Neural progenitor cell (in vitro differentiated cells): ENCODE measurements at regions not wholly inside any gene's neighbourhood (a gene's known extent, or its start where the extent isn't known, plus 50 kb on each side); places are given as distances from the start of the nearest gene placed in this dataset.
A peak's percentile ranks its signal among the peaks of the same experiment; 100 is the strongest.

Experiments
- DNase-seq: peaks from one replicate; pipeline ENCODE4 v3.0.0-alpha.2; 2016; ENCODE audit warnings: low spot score
- H2AFZ ChIP-seq: fragments of 200-600 bp; sonication (generic); replicated peaks from 2 replicates; pipeline ENCODE4 v1.6.1; 2016; ENCODE audit warnings: antibody characterized with exemption
- H3F3A ChIP-seq: fragments of 200-600 bp; sonication (generic); 2 replicates; pipeline ENCODE4 v1.6.1; 2016; ENCODE audit warnings: antibody characterized with exemption, low read depth
- H3K27ac ChIP-seq: fragments of 200-600 bp; sonication (generic); 2 replicates; pipeline ENCODE4 v1.5.1; 2016; ENCODE audit warnings: mild to moderate bottlenecking
- H3K27me3 ChIP-seq: fragments of 200-600 bp; sonication (generic); 2 replicates; pipeline ENCODE4 v1.6.1; 2016; ENCODE audit warnings: mild to moderate bottlenecking, moderate library complexity
- H3K36me3 ChIP-seq: fragments of 200-600 bp; sonication (generic); 2 replicates; pipeline ENCODE4 v1.5.1; 2016
- H3K4me1 ChIP-seq: fragments of 200-600 bp; sonication (generic); 2 replicates; pipeline ENCODE4 v1.6.1; 2016; ENCODE audit warnings: mixed run types
- H3K4me2 ChIP-seq: fragments of 200-600 bp; sonication (generic); 2 replicates; pipeline ENCODE4 v1.6.1; 2016
- H3K4me3 ChIP-seq: fragments of 200-600 bp; sonication (generic); 2 replicates; pipeline ENCODE4 v1.5.1; 2016
- H3K79me2 ChIP-seq: fragments of 200-600 bp; sonication (generic); 2 replicates; pipeline ENCODE4 v1.6.1; 2016; ENCODE audit warnings: low read depth
- H3K9ac ChIP-seq: fragments of 200-600 bp; sonication (generic); 2 replicates; pipeline ENCODE4 v1.6.1; 2016
- H3K9me3 ChIP-seq: fragments of 200-600 bp; sonication (generic); 2 replicates; pipeline ENCODE4 v1.5.1; 2016; ENCODE audit warnings: low read depth
- H4K20me1 ChIP-seq: fragments of 200-600 bp; sonication (generic); 2 replicates; pipeline ENCODE4 v1.6.1; 2016; ENCODE audit warnings: low read depth
- H3K27ac Mint-ChIP-seq: 3 replicates; pipeline ENCODE4 v1.8.0; 2021; ENCODE audit warnings: mixed read lengths
- H3K27me3 Mint-ChIP-seq: 2 replicates; pipeline ENCODE4 v1.8.0; 2022; ENCODE audit warnings: low read depth, mild to moderate bottlenecking, inconsistent platforms, moderate library complexity, mixed read lengths; ENCODE audit not compliant: insufficient read depth
- H3K36me3 Mint-ChIP-seq: 3 replicates; pipeline ENCODE4 v1.8.0; 2021; ENCODE audit warnings: mixed read lengths
- H3K4me1 Mint-ChIP-seq: 3 replicates; pipeline ENCODE4 v1.8.0; 2021; ENCODE audit warnings: mixed read lengths
- H3K4me3 Mint-ChIP-seq: 3 replicates; pipeline ENCODE4 v1.8.0; 2021; ENCODE audit warnings: mild to moderate bottlenecking, moderate library complexity, mixed read lengths
- H3K9me3 Mint-ChIP-seq: 3 replicates; pipeline ENCODE4 v1.8.0; 2020; ENCODE audit warnings: mixed read lengths
- EZH2 ChIP-seq: fragments of 200-600 bp; sonication (generic); IDR thresholded peaks from 2 replicates; pipeline ENCODE4 v1.6.1; 2017; ENCODE audit warnings: antibody characterized with exemption, mild to moderate bottlenecking, moderate library complexity
- EZH2phosphoT487 ChIP-seq: fragments of 200-600 bp; sonication (generic); IDR thresholded peaks from 2 replicates; pipeline ENCODE4 v1.6.1; 2017; ENCODE audit warnings: antibody characterized with exemption
- TF ChIP-seq, protein P1 (sequence below): fragments of 200-600 bp; sonication (generic); IDR thresholded peaks from 2 replicates; pipeline ENCODE4 v1.5.1; 2017; ENCODE audit warnings: antibody characterized with exemption, mild to moderate bottlenecking

DNA sequence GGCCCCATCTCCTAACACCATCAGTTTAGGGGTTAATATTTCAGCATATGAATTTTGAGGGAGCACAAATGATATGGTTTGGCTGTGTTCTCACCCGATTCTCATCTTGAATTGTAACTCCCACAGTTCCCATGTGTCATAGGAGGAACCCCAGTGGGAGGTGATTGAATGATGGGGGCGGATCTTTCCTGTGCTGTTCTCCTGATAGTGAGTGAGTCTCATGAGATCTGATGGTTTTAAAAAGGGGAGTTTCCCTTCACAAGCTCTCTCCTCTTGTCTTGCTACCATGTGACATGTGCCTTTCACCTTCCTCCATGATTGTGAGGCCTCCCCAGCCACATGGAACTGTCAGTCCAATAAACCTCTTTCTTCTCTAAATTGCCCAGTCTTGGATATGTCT is 73.8 kb upstream of the TJP1 start:
- Mint-ChIP-seq H3K27me3 (no peaks in the 10 kb centered on the region), H3K36me3 (peaks cover 2% of the 10 kb centered on the region), H3K27ac (peak overlapping the region; percentile 5), H3K9me3 (peaks cover 25% of the 10 kb centered on the region), H3K4me1 (peaks cover 3% of the 10 kb centered on the region), H3K4me3 (no peak overlapping the region)
- no peak overlapping the region for H3K4me2 ChIP-seq
- TF ChIP-seq EZH2phosphoT487 (no peak), EZH2 (no peak)
- TF ChIP-seq, protein P1, sequence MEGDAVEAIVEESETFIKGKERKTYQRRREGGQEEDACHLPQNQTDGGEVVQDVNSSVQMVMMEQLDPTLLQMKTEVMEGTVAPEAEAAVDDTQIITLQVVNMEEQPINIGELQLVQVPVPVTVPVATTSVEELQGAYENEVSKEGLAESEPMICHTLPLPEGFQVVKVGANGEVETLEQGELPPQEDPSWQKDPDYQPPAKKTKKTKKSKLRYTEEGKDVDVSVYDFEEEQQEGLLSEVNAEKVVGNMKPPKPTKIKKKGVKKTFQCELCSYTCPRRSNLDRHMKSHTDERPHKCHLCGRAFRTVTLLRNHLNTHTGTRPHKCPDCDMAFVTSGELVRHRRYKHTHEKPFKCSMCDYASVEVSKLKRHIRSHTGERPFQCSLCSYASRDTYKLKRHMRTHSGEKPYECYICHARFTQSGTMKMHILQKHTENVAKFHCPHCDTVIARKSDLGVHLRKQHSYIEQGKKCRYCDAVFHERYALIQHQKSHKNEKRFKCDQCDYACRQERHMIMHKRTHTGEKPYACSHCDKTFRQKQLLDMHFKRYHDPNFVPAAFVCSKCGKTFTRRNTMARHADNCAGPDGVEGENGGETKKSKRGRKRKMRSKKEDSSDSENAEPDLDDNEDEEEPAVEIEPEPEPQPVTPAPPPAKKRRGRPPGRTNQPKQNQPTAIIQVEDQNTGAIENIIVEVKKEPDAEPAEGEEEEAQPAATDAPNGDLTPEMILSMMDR, result no peak
- no peaks in the 10 kb centered on the region for H3K4me1 ChIP-seq
- no peak overlapping the region for H3K27ac ChIP-seq
- no peaks in the 10 kb centered on the region for H3K27me3 ChIP-seq
- H3K36me3 ChIP-seq, result no peaks in the 10 kb centered on the region
- no peak overlapping the region for H2AFZ ChIP-seq
- no peak overlapping the region for H3K4me3 ChIP-seq
- no peaks in the 10 kb centered on the region for H3F3A ChIP-seq
- H4K20me1 ChIP-seq, result no peaks in the 10 kb centered on the region
- H3K9ac ChIP-seq, result no peak overlapping the region
- no peak for DNase-seq
- H3K79me2 ChIP-seq, result no peaks in the 10 kb centered on the region
- H3K9me3 ChIP-seq, result no peaks in the 10 kb centered on the region

DNA sequence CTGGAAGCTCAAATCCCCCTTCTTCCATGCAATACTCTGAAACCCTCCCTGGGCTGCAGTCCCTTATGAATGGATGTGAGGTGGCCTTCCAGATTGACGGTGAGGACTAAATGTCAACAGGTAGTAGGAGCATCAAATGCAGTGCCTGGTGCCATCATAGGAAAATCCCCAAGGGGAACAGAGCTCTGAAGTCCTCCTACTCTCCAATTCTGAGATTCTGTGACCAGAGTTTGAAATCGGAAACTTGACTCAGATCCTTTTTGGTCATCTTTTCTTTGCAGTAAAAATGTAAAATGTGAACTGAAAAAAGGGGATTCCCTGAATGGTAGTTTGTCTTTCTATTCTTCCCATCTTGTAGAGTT is 68.8 kb upstream of the TJP1 start:
- no peak overlapping the region for H3K4me2 ChIP-seq
- no peaks in the 10 kb centered on the region for H3K79me2 ChIP-seq
- no peak overlapping the region for H3K27ac Mint-ChIP-seq
- H3K9ac ChIP-seq, result no peak overlapping the region
- no peaks in the 10 kb centered on the region for H3K27me3 Mint-ChIP-seq
- H2AFZ ChIP-seq, result no peak overlapping the region
- H3K9me3 ChIP-seq, result no peaks in the 10 kb centered on the region
- no peaks in the 10 kb centered on the region for H3K36me3 ChIP-seq
- TF ChIP-seq, protein P1, result no peak
- TF ChIP-seq EZH2phosphoT487 (no peak), EZH2 (no peak)
- H3K4me1 Mint-ChIP-seq, result peaks cover 19% of the 10 kb centered on the region
- H3K4me3 Mint-ChIP-seq, result no peak overlapping the region
- no peaks in the 10 kb centered on the region for H3K27me3 ChIP-seq
- H3K36me3 Mint-ChIP-seq, result no peaks in the 10 kb centered on the region
- peaks cover 13% of the 10 kb centered on the region for H3K9me3 Mint-ChIP-seq
- H4K20me1 ChIP-seq, result no peaks in the 10 kb centered on the region
- no peak overlapping the region for H3K27ac ChIP-seq
- no peaks in the 10 kb centered on the region for H3F3A ChIP-seq
- H3K4me3 ChIP-seq, result no peak overlapping the region
- peaks cover 20% of the 10 kb centered on the region for H3K4me1 ChIP-seq
- no peak for DNase-seq

DNA sequence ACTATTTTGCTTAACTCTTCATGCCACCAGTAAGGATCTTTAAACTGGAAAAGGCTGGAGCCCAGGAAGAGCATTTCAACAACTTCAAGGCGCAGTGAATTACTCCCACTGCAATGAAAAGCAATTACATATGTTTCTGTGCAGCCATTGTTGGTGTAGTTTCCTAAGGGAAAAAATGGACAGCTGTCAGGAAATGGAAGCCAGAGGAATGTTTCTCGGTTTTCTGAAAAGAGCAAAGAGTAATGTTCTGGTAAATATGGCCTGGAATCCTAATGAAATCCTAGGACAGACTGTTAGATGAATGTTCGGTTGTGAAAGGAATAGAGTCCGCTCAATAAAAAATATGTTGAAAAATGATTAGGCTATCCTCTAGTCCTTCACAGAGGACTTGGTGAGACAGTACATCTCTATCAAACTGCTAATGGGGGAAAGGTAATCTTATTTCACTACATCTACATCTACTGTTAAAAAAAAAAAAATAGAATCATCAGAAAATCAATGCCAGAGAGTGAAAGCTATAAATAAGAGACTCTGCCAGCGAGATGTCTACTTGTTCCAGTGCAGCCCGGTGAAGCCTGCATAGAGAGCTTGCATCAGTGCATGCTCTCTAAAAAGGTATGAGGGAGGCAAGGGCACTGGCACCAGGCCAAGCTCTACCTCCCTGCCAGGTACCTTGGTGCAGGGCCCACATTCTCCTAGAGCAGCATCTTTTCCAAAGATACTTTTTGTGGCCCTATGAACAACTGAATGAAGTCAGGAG is 68.2 kb upstream of the TJP1 start:
- no peaks in the 10 kb centered on the region for H3F3A ChIP-seq
- H3K9ac ChIP-seq, result no peak overlapping the region
- no peaks in the 10 kb centered on the region for H3K9me3 ChIP-seq
- H3K4me3 ChIP-seq, result no peak overlapping the region
- H3K27ac Mint-ChIP-seq, result no peak overlapping the region
- no peaks in the 10 kb centered on the region for H4K20me1 ChIP-seq
- no peaks in the 10 kb centered on the region for H3K27me3 Mint-ChIP-seq
- no peaks in the 10 kb centered on the region for H3K36me3 Mint-ChIP-seq
- H3K27me3 ChIP-seq, result no peaks in the 10 kb centered on the region
- peaks cover 11% of the 10 kb centered on the region for H3K9me3 Mint-ChIP-seq
- TF ChIP-seq, protein P1, result no peak
- TF ChIP-seq EZH2 (no peak), EZH2phosphoT487 (no peak)
- no peaks in the 10 kb centered on the region for H3K36me3 ChIP-seq
- no peak overlapping the region for H3K27ac ChIP-seq
- DNase-seq, result no peak
- H3K4me3 Mint-ChIP-seq, result no peak overlapping the region
- H2AFZ ChIP-seq, result peak overlapping the region; percentile 32
- no peak overlapping the region for H3K4me2 ChIP-seq
- no peaks in the 10 kb centered on the region for H3K79me2 ChIP-seq
- H3K4me1 ChIP-seq, result peaks cover 20% of the 10 kb centered on the region
- H3K4me1 Mint-ChIP-seq, result peaks cover 18% of the 10 kb centered on the region
